NCI-H526 (cell line): ENCODE measurements at regions not wholly inside any gene's neighbourhood (a gene's known extent, or its start where the extent isn't known, plus 50 kb on each side); places are given as distances from the start of the nearest gene placed in this dataset.

Experiments
- DNase-seq, 2 experiments: peaks; one replicate each; lab custom pipeline; 2025; lab: John Stamatoyannopoulos, UW

- DNase-seq: no peak
These were observed 271.5 kb downstream of the MEX3B start for GRCh38 chr15:81774309-81774708.

GRCh38 chr15:81768773-81769172, 277.0 kb downstream of the MEX3B start:
- no peak for DNase-seq

GRCh38 chr15:81766829-81767475, 278.9 kb downstream of the MEX3B start:
- DNase-seq: no peak

GRCh38 chr15:81765816-81766215, 280.0 kb downstream of the MEX3B start:
- DNase-seq: no peak

- DNase-seq: no peak
These were observed 282.5 kb downstream of the MEX3B start for GRCh38 chr15:81763304-81763703.

- no peak for DNase-seq
These were observed 285.1 kb downstream of the MEX3B start for GRCh38 chr15:81760686-81761085.

GRCh38 chr15:81758818-81759284, 287.0 kb downstream of the MEX3B start:
- no peak for DNase-seq

- no peak for DNase-seq
These were observed 290.2 kb downstream of the MEX3B start for GRCh38 chr15:81755626-81756025.

GRCh38 chr15:81754078-81754477, 291.7 kb downstream of the MEX3B start:
- no peak for DNase-seq

- DNase-seq: peak; percentile 85 to 88
These were observed 292.8 kb downstream of the MEX3B start for GRCh38 chr15:81752974-81753373.

- peak; percentile 85 to 90 for DNase-seq
These were observed 293.3 kb downstream of the MEX3B start for GRCh38 chr15:81752546-81752942.

- DNase-seq: peak; percentile 17 to 40
These were observed 293.8 kb downstream of the MEX3B start for GRCh38 chr15:81751816-81752545.

- DNase-seq: peak; percentile 62 to 66
These were observed 294.6 kb downstream of the MEX3B start for GRCh38 chr15:81751256-81751655.

- DNase-seq: no peak
These were observed 296.0 kb downstream of the MEX3B start for GRCh38 chr15:81749716-81750375.

GRCh38 chr15:81747482-81747881, 298.3 kb downstream of the MEX3B start:
- DNase-seq: no peak

- DNase-seq: no peak
These were observed 298.8 kb downstream of the MEX3B start for GRCh38 chr15:81747026-81747425.

- no peak for DNase-seq
These were observed 301.5 kb downstream of the MEX3B start for GRCh38 chr15:81744364-81744763.

GRCh38 chr15:81740416-81740815, 305.4 kb downstream of the MEX3B start:
- no peak for DNase-seq

GRCh38 chr15:81729340-81729739, 316.5 kb downstream of the MEX3B start:
- DNase-seq: no peak

- no peak for DNase-seq
These were observed 317.1 kb downstream of the MEX3B start for GRCh38 chr15:81728726-81729125.

- no peak for DNase-seq
These were observed 320.2 kb downstream of the MEX3B start for GRCh38 chr15:81725590-81725989.

- DNase-seq: peak; percentile 74 to 83
These were observed 321.3 kb downstream of the MEX3B start for GRCh38 chr15:81724536-81724935.

- no peak for DNase-seq
These were observed 322.1 kb downstream of the MEX3B start for GRCh38 chr15:81723701-81724100.
